Cardiac septum (tissue), 1 donor: ENCODE measurements at regions not wholly inside any gene's neighbourhood (a gene's known extent, or its start where the extent isn't known, plus 50 kb on each side); places are given as distances from the start of the nearest gene placed in this dataset.

Experiments used
- DNase-seq: peaks from one replicate; pipeline ENCODE4 v3.0.0-alpha.2; 2020; ENCODE audit warnings: low spot score
- intact Hi-C: fragments of 100-400 bp; cut with DNase I; formaldehyde crosslinking; loops from one replicate; pipeline ENCODE4 v1.14.0; 2022
- donor health status: DM: no; HTN: no; CAD: no.

DNA sequence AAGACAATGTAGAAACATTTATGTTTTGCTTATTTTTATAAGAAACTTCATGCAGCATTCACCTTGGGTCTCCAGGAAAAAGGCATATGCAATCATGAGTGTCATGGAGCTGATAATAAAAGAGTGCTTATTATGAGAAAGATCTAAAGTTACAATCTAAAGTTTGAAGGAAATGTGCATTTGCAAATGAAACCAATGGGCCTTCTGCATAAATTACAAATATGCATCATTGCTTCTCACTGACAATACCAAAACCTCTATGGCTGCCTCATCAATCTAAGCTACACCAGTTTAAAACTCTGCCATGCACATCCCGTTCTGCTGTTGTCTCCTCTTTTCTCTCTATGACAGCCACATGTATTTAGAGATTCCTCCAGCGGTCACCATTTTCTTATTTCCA is 103.2 kb upstream of the ABI3BP start:
- DNase-seq, result no peak
- intact Hi-C loops, result no loop called here

DNA sequence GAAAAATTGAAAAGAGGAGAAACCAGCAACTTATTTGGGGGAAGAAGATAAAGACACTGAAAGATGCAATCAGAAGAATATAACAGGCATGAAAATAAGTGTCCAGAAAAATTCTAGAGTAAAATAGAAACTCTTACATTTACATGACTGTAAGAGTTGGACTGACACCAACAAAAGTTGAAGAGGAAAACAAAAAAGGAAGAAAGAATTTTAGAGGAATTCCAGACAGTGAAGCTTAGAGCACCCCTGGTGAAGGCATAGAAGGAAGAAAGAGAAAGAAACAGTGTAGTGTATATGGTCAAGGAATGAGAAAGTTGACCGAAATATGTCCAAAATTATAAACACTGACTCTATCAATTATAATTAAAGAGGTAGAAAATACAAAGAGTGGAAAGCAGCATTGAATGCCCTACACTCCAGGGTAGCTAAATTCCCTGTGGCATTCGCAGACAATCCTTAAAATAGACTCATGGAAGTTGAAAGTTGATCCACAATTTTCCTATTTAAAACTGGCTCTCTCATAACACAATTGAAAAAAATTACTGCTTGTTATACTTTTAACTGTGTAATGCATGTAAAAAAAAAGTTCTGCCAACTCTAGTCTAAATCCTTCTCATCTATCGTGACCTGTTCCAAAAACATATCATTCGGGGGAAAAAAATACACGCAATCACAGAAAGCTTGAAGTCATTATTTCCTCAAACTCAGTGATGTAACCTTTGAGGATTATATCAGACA is 102.6 kb upstream of the ABI3BP start:
- DNase-seq, result no peak
- intact Hi-C loops, result no loop called here

DNA sequence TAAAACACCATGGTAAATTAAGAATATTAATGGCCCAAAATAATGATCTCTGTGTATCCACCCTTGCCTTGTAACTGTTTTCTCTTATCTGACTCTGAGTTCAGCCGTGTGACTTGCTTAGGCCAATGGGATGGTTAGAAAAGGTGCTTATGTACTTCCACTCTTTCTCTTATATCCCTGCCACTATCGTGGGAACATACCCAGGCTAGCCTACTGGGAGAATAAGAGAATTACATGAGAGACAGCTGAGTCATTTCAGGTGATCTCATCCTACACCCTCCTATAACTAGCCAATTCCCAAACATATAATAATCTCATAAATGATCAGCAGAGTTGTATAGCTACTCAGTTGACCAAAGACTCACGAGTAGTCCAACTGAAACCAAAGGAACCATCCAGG is 98.3 kb upstream of the ABI3BP start:
- DNase-seq, result no peak
- intact Hi-C loops, result no loop called here

DNA sequence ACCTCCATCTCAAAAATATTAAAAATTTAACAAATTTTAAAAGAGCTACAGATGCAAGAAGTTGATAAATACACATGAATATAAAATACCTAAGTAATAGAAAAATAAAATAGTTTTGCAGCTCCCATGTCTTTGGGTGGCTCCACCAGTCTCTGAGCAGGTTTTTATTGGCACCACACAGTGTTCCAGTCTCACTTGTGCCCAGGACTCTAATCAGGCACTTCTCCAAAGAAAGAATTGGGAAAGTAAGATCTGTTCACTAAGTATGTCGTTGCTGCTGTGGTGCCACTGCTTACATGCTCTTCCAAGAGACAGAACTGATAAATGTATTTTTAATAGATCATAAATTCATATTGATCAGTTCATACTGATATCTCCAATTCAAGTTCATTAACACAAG is 92.5 kb upstream of the ABI3BP start:
- DNase-seq, result no peak
- intact Hi-C loops, result no loop called here

DNA sequence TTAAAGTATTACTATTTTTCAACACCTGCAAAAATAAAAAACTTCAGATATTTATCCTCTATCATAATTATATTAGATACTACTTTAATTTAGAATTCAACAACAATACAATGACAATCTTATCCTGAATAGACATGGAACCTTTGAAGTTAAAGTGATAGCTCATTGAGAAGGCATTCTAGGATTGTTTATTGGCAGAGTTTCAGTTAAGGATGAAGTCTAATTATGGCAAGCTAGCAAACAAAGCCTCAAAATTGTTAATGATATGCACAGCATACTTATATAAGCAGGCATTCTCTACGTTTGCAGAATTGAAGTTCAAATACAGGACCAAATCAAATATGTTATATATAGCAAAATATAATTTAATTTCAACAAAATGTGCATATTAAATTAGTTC is 91.2 kb upstream of the ABI3BP start:
- no peak for DNase-seq
- intact Hi-C loops, result no loop called here

DNA sequence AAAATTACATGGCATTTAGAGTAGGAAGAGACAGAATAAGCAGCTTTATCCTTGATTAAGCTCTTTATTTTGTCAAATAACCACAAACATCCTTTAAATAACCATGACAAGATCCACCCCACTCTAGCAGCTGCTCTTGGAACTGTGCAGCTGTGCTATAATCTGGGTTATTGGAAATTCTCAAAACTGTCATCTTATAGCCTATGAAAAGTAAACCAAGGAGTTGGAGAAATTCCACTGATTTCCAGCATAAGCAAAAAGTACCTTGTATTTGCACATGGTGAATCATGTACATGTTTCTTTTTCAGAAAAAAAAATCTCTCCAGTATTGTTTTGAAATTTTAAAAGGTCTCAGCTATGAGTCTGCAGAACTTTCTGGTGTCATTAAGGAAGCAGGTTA is 88.8 kb upstream of the ABI3BP start:
- intact Hi-C loops, result no loop called here
- no peak for DNase-seq

DNA sequence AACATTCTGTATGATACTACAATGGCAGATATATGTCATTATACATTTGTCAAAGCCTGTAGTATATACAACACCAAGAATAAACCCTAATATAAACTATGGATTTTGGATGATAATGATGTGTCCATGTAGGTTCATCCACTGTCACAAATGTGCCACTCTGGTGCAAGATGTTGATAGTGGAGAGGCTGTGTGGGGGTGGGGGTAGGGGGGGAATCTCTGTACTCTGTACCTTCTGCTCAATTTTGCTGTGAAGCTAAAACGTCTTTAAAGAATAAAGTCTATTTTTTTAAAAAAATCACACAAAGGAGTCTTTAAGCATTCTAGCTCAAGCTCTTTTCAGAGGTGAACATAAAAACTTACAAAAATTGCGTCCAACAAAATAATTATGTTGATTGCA is 88.2 kb upstream of the ABI3BP start:
- intact Hi-C loops, result no loop called here

DNA sequence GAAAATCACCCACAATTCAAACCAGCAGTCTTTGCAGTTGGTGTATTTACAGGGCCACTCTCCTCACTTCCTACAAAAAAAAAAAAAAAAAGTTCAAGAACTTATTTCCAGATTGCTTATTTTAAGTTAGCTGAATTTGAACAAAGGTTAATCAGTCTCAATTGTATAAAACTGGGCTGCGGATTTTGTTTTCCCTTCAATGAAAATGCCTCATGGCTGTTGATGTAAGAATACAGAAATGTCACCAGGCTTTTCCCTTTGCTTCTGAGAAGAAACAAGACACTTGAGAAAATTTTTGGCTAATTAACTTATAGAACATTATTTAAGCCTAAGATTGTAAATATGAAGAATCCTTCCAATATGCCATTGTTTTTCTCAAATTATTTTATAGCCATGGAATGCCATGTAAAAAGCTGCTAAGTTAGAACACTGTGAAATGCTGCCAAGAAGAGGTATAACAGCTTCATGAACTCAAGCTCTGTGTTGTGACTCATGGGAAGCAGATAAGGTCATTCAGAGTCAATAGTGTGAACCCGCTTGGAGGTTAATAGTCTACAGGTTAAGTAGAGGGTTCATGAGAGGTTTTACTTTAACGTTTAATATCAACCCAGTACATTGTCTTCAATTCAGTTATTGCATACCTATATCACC is 84.3 kb upstream of the ABI3BP start:
- intact Hi-C loops, result no loop called here
- DNase-seq, result no peak

More for the DNA sequence above, 88.2 kb upstream of the ABI3BP start:
- DNase-seq, result no peak

DNA sequence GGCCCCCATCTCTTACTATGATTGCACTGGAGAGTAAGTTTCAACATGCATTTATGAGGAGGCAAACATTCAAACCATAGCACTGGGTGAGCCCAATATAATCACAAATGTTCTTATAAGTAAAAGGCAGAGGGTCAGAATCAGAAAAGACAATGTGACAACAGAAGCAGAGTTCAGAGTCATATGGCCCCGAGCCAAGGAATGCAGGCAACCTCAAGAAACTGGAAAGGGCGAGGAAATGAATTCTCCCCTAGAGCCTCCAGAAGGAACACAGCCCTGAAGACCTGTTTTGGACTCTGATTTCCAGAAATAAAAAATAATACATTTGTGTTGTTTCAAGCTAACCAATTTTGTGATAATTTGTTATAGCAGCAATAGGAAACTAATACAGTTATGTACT is 81.3 kb upstream of the ABI3BP start:
- intact Hi-C loops, result no loop called here
- no peak for DNase-seq

DNA sequence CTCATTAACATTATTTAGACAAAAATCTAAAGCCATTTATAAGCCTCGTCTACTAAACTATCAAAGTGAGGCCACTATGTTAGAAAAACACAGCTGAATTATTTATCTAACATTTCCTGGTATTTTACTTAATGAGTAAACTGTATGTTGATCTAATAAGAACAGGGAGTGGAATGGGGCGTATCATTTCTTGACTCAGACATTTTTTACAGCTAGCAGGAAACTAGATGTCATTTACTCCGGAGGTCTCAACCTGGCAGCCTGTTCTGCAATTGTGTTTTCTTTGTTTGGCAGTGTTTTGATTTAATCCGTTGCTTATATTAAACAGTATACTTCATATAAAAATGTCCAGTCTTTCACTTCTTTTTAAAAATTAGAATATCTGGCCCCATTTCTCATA is 79.1 kb upstream of the ABI3BP start:
- intact Hi-C loops, result no loop called here
- DNase-seq, result no peak

DNA sequence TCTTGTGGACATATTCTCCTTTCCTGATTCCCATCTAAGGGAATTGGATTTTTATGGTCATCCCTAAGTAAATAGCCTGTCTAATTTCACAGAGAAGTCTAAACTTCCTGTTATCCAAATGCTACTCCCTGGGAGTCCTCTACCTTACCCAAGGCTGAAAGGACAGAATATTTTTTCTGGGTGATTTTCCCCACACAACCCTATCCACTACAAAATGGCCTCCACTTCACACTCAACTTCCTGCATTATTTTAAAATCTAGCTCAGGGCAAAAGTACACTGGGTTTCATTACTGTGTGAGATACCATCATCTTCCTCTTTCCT is 77.5 kb upstream of the ABI3BP start:
- intact Hi-C loops, result loop anchor here (2.0 kb wide), 1 partner anchor 126 kb away; no protein-coding TSS in a partner anchor

DNA sequence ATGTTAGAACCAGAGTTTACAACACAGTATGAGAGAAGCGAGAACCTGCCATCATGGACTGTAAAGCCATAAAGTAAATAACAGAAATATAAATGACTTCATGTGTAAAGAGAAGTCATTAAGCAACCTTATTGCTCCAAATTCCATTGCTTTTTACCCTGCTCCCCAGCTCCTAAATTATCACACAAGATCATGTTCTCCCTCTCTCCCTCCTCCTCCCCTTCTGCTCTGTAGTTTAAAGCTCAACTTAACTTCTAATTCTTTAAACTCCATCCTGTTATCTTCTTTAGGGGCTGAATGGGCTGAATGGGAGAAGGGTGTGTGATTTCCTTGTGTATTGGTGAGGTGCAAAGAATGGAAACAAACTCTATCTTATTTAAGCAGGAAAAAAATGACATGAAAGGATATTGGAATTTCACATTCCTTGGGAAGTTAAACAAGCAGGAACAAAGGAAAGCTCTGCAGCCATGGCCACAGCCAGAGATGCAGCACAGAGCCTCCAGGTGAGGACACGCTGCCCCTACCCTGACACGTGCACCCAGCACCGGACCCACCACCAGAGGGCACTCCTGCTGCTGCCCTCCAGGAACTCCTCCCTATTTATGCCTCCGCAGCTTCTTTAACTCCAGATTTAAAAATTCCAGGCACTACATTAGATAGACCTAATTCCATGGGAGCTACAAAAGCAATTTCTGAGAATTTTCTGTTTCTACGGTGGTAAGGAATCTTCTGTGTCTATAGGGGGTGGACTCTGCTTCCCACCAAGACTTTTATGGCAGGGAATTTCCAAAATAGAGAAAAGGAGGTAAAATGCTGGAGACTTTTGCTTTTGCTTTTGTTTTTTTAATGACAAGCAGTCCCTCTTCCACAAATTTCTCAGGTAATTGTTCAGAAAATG is 76.9 kb upstream of the ABI3BP start:
- intact Hi-C loops, result loop anchor here (2.0 to 10.0 kb wide), 2 partner anchors 127 to 315 kb away; no protein-coding TSS in a partner anchor
- no peak for DNase-seq

More for the DNA sequence above, 77.5 kb upstream of the ABI3BP start:
- DNase-seq, result no peak

DNA sequence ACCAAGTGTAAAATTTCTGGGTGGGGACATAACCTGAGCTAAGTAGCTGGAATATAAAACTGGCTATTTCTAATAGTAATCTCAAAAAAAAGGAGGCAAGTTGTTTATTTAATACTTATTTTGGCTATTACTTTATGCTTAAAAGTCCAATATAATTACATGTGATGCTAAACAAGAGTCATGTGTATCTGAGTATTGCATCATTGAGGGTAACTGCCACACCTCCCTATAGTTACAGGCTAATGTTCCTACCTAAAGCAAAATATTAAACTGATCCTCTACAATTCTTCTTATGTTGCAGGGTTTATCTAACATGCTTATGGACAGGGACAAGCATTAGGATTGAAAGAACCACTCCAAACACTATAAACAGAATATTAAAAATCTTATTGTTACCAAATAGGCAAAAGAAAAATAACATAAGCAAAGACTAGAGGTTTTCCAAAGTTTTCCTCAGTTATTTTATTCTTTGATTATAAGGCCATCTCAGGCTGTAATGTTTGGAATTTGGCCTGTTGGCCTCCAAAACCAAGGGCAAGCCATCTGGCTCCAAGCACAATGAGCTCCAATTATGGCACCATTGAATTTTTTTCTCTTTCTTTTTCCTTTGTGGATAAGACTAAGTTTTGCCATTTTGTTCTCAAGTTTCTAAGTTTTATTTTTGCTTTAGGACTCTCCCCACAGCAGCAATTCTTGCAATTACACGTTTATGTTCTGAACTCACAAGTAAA is 75.8 kb upstream of the ABI3BP start:
- intact Hi-C loops, result loop anchor here (10.0 kb wide), 1 partner anchor 316 kb away; no protein-coding TSS in a partner anchor
- DNase-seq, result no peak

DNA sequence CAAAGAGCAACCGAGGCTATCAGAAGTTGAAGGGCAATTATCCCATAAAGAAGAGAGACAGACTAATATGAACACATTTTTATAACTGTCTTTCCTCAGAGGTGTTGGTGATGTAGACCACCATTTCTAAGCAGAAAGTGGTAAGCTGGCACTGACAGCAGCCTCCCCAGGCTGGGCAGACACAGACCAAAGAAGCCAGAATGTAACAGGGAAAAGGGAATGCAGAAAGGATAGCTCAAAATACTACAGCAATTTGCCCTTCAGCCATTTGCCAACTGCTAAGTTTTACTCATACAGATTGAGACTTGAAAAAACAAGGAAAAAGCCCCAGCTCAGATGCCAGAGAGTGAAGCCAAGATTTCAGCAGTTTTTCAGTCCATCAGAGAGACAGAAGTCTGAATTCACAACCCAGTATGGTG is 73.5 kb upstream of the ABI3BP start:
- DNase-seq, result no peak
- intact Hi-C loops, result loop anchor here (10.0 kb wide), 1 partner anchor 318 kb away; no protein-coding TSS in a partner anchor

DNA sequence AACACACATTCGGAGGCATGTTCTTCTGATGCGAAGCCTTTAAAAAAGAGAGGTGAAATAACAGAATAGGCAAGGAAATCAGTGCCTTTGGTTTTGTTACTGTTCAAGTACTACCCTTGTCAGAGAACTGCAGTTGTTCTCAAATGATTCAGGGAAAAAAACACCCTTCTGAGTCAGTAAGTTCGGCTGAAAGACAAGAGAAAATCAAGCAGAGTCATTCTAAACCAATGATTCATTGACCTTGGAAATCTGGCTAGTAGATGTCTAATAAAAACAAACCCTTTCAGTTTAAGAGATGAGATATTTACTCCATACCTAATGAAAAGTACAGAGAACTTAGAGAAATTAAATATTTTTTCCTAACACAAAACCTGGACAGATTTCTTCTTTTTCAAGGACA is 72.7 kb upstream of the ABI3BP start:
- no peak for DNase-seq
- intact Hi-C loops, result loop anchor here (10.0 kb wide), 1 partner anchor 319 kb away; no protein-coding TSS in a partner anchor

DNA sequence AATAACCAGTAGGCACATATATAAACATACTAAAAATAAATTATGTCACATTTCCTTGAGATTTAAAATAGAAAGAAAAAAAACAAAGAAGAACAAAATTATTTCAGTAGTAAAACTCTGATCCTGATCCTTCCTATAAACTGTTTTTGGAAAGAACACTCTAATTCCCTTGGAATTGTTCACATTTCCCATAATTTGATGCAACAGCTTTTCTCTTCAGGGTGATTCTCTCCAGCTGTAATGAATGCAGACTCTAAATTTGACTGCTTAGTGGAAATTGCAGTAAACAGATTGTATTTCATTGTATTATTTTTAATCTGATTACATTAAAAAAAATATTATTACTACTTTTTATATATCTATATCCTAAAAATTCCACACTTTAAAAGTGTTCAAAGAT is 70.2 kb upstream of the ABI3BP start:
- no peak for DNase-seq
- intact Hi-C loops, result loop anchor here (10.0 kb wide), 1 partner anchor 321 kb away; no protein-coding TSS in a partner anchor

DNA sequence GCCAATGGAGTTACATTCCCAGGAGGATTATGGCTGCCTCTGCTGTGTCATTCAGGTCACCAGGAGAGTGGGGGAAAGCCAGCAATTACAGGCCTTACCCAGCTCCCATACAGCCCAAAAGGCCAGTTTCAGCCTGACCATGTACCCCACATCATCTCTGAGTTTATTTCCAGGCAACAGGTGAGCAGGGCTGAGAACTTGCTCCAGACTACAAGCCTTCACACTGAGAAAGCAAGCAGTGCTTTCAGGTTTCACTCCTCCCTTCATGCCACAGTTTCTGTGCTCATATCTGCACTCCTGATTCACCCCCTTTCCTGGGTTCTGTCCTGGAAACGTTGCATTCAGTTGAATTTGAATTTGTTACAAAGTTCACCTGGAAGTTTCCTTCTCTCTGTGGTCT is 68.1 kb upstream of the ABI3BP start:
- intact Hi-C loops, result loop anchor here (10.0 kb wide), 1 partner anchor 323 kb away; no protein-coding TSS in a partner anchor
- no peak for DNase-seq

DNA sequence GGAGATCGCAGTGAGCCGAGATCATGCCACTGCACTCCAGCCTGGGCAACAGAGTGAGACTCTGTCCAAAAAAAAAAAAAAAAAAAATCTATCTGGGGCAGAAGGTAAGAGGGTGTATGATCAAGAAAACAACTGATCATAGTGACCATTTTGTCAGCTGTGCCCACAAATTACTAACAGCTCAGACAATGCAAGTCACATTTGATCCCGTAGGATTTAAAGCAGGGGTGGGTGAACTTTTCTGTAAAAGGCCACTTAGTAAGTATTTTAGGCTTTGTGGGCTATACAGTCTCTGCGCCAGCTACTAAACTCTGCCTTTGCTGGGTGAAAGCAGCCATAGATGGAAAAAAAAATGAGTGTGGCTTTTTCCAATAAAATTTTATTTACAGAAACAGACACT is 57.6 kb upstream of the ABI3BP start:
- no peak for DNase-seq
- intact Hi-C loops, result no loop called here

DNA sequence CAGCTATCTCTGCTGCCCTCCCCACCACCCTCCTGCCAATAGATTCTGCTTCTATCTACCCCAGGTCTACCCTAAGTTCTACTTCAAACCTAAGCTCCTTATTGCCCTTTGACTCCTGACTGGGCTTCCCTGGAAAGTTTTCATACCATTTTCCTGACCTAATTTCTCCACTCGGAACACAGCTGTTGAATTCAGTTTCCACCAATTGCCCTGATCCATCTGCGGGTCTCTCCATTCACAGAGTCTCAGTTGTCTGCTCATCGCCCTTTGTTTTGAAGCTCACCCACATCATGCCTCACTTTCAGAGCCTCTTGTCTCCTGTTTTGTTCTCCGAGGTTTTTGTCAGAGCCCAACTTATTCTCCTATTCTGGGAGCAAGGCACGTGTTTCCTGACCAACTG is 56.8 kb upstream of the ABI3BP start:
- DNase-seq, result no peak
- intact Hi-C loops, result no loop called here

DNA sequence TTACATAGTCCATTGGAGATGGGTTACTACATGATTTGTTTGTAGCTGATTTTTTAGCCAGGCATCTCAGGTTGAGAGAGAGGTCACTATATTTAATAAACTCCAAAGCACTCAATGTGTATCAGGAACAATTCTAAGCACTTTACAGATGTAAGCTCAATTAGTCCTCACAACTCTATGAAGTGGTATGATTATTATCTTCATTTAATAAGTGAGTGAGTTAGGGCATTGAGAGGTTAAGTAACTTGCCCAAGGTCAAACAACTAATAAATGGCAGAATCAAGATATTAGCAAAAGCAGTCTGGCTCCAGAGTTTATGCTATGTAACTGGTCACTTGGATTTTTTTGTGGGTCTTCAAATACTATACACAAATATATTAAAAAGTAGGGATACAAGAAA is 56.3 kb upstream of the ABI3BP start:
- intact Hi-C loops, result no loop called here
- DNase-seq, result no peak
